Ascending aorta (tissue), 2 donors: ENCODE measurements at regions not wholly inside any gene's neighbourhood (a gene's known extent, or its start where the extent isn't known, plus 50 kb on each side); places are given as distances from the start of the nearest gene placed in this dataset.

Experiments
- DNase-seq, 2 donors: peaks; one replicate each; pipeline ENCODE4 v3.0.0-alpha.2; 2019; ENCODE audit warnings: low spot score in 2 of 2
- H3K27ac ChIP-seq, 2 donors: fragments of 200-600 bp; sonication (generic); one replicate each; pipeline ENCODE4 v1.5.1; 2016 to 2017; ENCODE audit warnings: mild to moderate bottlenecking in 1 of 2
- H3K27me3 ChIP-seq: fragments of 200-600 bp; sonication (generic); one replicate; pipeline ENCODE4 v1.5.1; 2017
- H3K36me3 ChIP-seq, 2 donors: fragments of 200-600 bp; sonication (generic); one replicate each; pipeline ENCODE4 v1.5.1; 2016
- H3K4me1 ChIP-seq, 2 donors: fragments of 200-600 bp; sonication (generic); one replicate each; pipeline ENCODE4 v1.5.1; 2016 to 2017; ENCODE audit warnings: mild to moderate bottlenecking in 1 of 2
- H3K4me3 ChIP-seq, 2 donors: fragments of 200-600 bp; sonication (generic); one replicate each; pipeline ENCODE4 v1.5.1; 2016 to 2017; ENCODE audit warnings: mild to moderate bottlenecking in 1 of 2
- H3K9me3 ChIP-seq, 2 donors: fragments of 200-600 bp; sonication (generic); one replicate each; pipeline ENCODE4 v1.5.1; 2016
- CTCF ChIP-seq, 3 experiments: fragments of 200-600 bp in 2 of 3; fragments of 450-650 bp in 1 of 3; sonication (generic) in 2 of 3; IDR thresholded peaks; one replicate each; pipeline ENCODE4 v1.5.1; 2016 to 2019; ENCODE audit warnings: antibody characterized with exemption in 3 of 3, mild to moderate bottlenecking in 1 of 3, moderate library complexity in 1 of 3
- intact Hi-C: fragments of 100-400 bp; cut with DNase I; formaldehyde crosslinking; loops from one replicate; pipeline ENCODE4 v1.15.1; 2023

DNA sequence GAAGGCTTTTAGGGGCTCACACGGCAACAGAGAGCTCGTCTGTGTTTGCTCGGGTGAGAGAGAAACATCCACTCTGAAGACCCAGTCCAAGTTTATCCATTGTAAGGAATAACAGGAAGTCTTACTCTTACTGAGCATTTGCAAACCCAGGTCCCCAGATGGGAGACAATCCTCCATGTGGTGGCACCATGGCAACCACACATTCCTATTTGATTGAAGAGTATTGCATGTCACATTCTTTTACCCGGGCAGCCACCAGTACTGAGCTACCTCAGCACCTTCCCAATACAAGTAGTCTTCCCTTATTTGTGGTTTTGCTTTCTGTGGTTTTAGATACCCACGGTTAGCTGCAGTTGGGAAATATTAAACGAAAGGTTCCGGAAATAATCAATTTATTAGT is 302.9 kb upstream of the RASGRP1 start:
- no peak overlapping the region for H3K27ac ChIP-seq
- no peaks in the 10 kb centered on the region for H3K27me3 ChIP-seq

DNA sequence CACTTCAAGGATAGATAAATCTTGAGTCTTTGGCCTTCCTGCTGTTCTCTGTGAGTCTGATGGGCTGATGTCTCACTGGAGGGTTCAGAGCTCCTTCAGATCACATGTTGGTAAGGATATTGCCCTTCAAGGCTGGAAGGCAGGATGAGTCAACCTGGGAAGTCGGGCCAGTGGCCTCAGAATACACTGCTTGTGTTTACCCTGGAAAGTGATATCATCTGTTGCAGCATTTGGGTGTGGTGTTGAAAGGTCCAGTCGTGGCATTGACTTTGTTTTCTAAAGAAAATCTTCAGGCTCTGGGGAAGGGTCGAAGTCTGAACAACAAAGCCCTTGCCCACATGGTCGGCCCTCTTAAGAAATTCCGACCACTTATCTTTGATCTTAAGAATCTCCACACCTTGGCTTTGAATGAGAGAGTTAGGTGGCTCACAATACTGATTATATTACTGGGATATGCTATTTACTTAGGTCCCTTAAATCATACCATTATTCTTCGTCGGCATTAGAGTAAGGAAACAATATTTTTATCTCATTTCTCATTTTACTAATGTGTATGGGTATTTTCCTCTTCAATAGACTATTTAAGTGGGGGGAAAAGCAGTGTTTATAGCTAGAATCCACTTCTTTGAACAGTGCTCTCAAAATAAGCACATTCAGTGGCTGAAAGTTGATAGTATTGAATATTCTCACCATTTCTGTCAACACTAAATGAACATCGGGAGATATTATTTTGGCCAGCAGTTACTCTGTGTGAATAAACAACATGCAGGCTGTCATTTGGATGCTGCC is 303.9 kb upstream of the RASGRP1 start:
- peak in 1 of 2 donors; percentile 71 for DNase-seq
- no peaks in the 10 kb centered on the region for H3K36me3 ChIP-seq
- no peaks in the 10 kb centered on the region for H3K27me3 ChIP-seq
- peaks cover 0 to 3% of the 10 kb centered on the region in 2 donors for H3K9me3 ChIP-seq
- intact Hi-C loops: no loop called here
- no peak overlapping the region for H3K4me3 ChIP-seq
- no peak overlapping the region for H3K27ac ChIP-seq
- no peak for TF ChIP-seq CTCF (IDR thresholded peaks at IDR 0.05)
- peaks cover 0 to 8% of the 10 kb centered on the region in 2 donors for H3K4me1 ChIP-seq

More for the DNA sequence above, 302.9 kb upstream of the RASGRP1 start:
- H3K9me3 ChIP-seq: peaks cover 0 to 3% of the 10 kb centered on the region in 2 donors
- intact Hi-C loops: no loop called here
- peaks cover 0 to 8% of the 10 kb centered on the region in 2 donors for H3K4me1 ChIP-seq
- H3K36me3 ChIP-seq: no peaks in the 10 kb centered on the region
- no peak for TF ChIP-seq CTCF (IDR thresholded peaks at IDR 0.05)
- no peak overlapping the region for H3K4me3 ChIP-seq
- DNase-seq: no peak

DNA sequence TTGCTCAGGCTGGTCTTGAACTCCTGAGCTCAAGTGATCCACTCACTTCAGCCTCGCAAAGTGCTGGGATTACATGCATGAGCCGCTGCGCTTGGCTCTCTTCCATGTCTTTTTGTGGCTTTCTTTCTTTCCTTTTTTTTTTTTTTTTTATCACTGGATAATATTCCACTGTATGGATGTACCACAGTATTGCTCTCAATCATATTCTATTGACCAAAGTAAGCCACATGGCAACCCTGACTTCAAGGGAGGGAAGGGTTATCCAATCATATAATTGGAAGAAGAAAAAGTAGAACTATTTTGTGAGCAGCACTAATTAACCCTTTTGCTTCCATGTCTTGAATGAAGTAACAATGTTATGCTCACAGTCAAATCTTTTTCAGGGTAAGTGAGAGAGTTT is 307.0 kb upstream of the RASGRP1 start:
- no peak overlapping the region for H3K4me3 ChIP-seq
- no peaks in the 10 kb centered on the region for H3K27me3 ChIP-seq
- intact Hi-C loops: no loop called here
- H3K36me3 ChIP-seq: no peaks in the 10 kb centered on the region
- no peaks in the 10 kb centered on the region for H3K4me1 ChIP-seq
- no peak overlapping the region for H3K27ac ChIP-seq
- TF ChIP-seq CTCF (IDR thresholded peaks at IDR 0.05): no peak
- H3K9me3 ChIP-seq: peaks cover 0 to 3% of the 10 kb centered on the region in 2 donors
- no peak for DNase-seq

GRCh38 chr15:38872732-38873131 is 308.1 kb upstream of the RASGRP1 start:
- no peak for DNase-seq
- peaks cover 0 to 3% of the 10 kb centered on the region in 2 donors for H3K9me3 ChIP-seq
- no peaks in the 10 kb centered on the region for H3K36me3 ChIP-seq
- intact Hi-C loops: no loop called here
- no peak overlapping the region for H3K27ac ChIP-seq
- no peak for TF ChIP-seq CTCF (IDR thresholded peaks at IDR 0.05)
- no peaks in the 10 kb centered on the region for H3K27me3 ChIP-seq
- no peak overlapping the region for H3K4me3 ChIP-seq
- H3K4me1 ChIP-seq: no peaks in the 10 kb centered on the region

- Histone ChIP-seq H3K36me3 (no peaks in the 10 kb centered on the region), H3K4me1 (no peaks in the 10 kb centered on the region), H3K27ac (no peak overlapping the region), H3K27me3 (no peaks in the 10 kb centered on the region), H3K9me3 (peaks cover 0 to 3% of the 10 kb centered on the region in 2 donors), H3K4me3 (no peak overlapping the region)
- TF ChIP-seq CTCF (IDR thresholded peaks at IDR 0.05): no peak
- intact Hi-C loops: no loop called here
- DNase-seq: no peak
Observed at GRCh38 chr15:38873158-38873557, 308.5 kb upstream of the RASGRP1 start.
